HCT116 (cell line): ENCODE measurements at regions not wholly inside any gene's neighbourhood (a gene's known extent, or its start where the extent isn't known, plus 50 kb on each side); places are given as distances from the start of the nearest gene placed in this dataset.

Experiments
- ATAC-seq: fragments of 200-7000 bp; cut with Tn5 transposase; 2 replicates; pipeline ENCODE4 v1.9.1; 2020; ENCODE audit warnings: mild to moderate bottlenecking, moderate library complexity
- BruUV-seq: library from RNA; stranded (reverse); fragments of 400-500 nt; replicated peaks from 2 replicates; lab custom pipeline; 2021; lab: Mats Ljungman, UMichigan
- CTCF ChIA-PET: fragments of 300-600 bp; sonication (Branson Sonifier 250); formaldehyde crosslinking; loops from one replicate; lab custom pipeline; 2021; ENCODE audit warnings: antibody characterized with exemption; lab: Charles Lee
- POLR2A ChIA-PET: fragments of 300-600, 350-600 bp; sonication (Branson Sonifier 250); formaldehyde crosslinking; loops from one replicate; lab custom pipeline; 2021; ENCODE audit warnings: antibody characterized with exemption; lab: Charles Lee
- RAD21 ChIA-PET, 2 experiments: fragments of 300-600 bp; sonication (Branson Sonifier 250); formaldehyde crosslinking; loops; one replicate each; lab custom pipeline; 2023; ENCODE audit warnings: low total read pairs in 2 of 2; ENCODE audit not compliant: uncharacterized antibody in 2 of 2, unreplicated experiment in 2 of 2, low non-redundant PET in 1 of 2; lab: Charles Lee
- DNase-seq: peaks from one replicate; pipeline ENCODE4 v3.0.0-alpha.2; 2010; ENCODE audit warnings: low read depth, low spot score
- H2AFZ ChIP-seq: fragments of 200-600 bp; shearing (Covaris generic), sonication (generic); 2 replicates; pipeline ENCODE4 v1.6.1; 2017; ENCODE audit warnings: low read depth, mixed run types, mixed read lengths, antibody characterized with exemption, low read length; ENCODE audit not compliant: poor library complexity, severe bottlenecking
- H3K27ac ChIP-seq: 2 replicates; pipeline ENCODE4 v1.5.1; 2012; ENCODE audit warnings: low read depth, low read length
- H3K27me3 ChIP-seq: fragments of 200-600 bp; sonication (generic); 2 replicates; pipeline ENCODE4 v1.6.1; 2016; ENCODE audit warnings: mixed run types, low read length, mixed read lengths; ENCODE audit not compliant: insufficient read depth
- H3K36me3 ChIP-seq, 2 experiments: fragments of 200-500 bp in 1 of 2; fragments of 200-600 bp in 1 of 2; sonication (Bioruptor generic) in 1 of 2; sonication (generic) in 1 of 2; 2 replicates each; pipeline versions ENCODE4 v1.5.1 to v1.6.1; 2014 to 2016; ENCODE audit warnings: low read length in 2 of 2, inconsistent platforms in 1 of 2, mixed read lengths in 1 of 2, mixed run types in 1 of 2; ENCODE audit not compliant: insufficient read depth in 2 of 2, control insufficient read depth in 1 of 2
- H3K4me1 ChIP-seq, 2 experiments: fragments of 200-600 bp in 1 of 2; sonication (generic) in 1 of 2; 2 replicates each; pipeline versions ENCODE4 v1.5.1 to v1.6.1; 2012 to 2017; ENCODE audit warnings: low read length in 2 of 2, inconsistent platforms in 1 of 2, mild to moderate bottlenecking in 1 of 2, mixed read lengths in 1 of 2, mixed run types in 1 of 2, moderate library complexity in 1 of 2; ENCODE audit not compliant: insufficient read depth in 2 of 2, control insufficient read depth in 1 of 2
- H3K4me2 ChIP-seq: fragments of 200-600 bp; sonication (generic); 2 replicates; pipeline ENCODE4 v1.6.1; 2017; ENCODE audit warnings: mixed run types, low read length, mixed read lengths
- H3K4me3 ChIP-seq, 2 experiments: fragments of 200-600 bp in 1 of 2; sonication (generic) in 1 of 2; replicated peaks in 1 of 2; 2 replicates each; pipeline ENCODE4 v1.5.1; 2011 to 2016; ENCODE audit warnings: low read length in 2 of 2, control low read depth in 1 of 2, low read depth in 1 of 2, mild to moderate bottlenecking in 1 of 2, mixed read lengths in 1 of 2, mixed run types in 1 of 2
- H3K79me2 ChIP-seq: fragments of 200-600 bp; sonication (generic); 2 replicates; pipeline ENCODE4 v1.6.1; 2017; ENCODE audit warnings: mild to moderate bottlenecking, mixed run types, low read length, moderate library complexity, mixed read lengths; ENCODE audit not compliant: insufficient read depth
- H3K9ac ChIP-seq: fragments of 200-600 bp; sonication (generic); 2 replicates; pipeline ENCODE4 v1.6.1; 2016; ENCODE audit warnings: low read length, mixed read lengths
- H3K9me2 ChIP-seq: fragments of 200-600 bp; sonication (generic), shearing (Covaris generic); 2 replicates; pipeline ENCODE4 v1.6.1; 2017; ENCODE audit warnings: mixed run types, mild to moderate bottlenecking, moderate library complexity; ENCODE audit not compliant: insufficient read depth
- H3K9me3 ChIP-seq, 2 experiments: fragments of 200-500 bp in 1 of 2; fragments of 200-600 bp in 1 of 2; sonication (Bioruptor generic) in 1 of 2; sonication (generic) in 1 of 2; 2 replicates each; pipeline ENCODE4 v1.6.1; 2014 to 2017; ENCODE audit warnings: low read length in 2 of 2, mixed read lengths in 2 of 2, inconsistent platforms in 1 of 2, low read depth in 1 of 2, mild to moderate bottlenecking in 1 of 2, mixed run types in 1 of 2, moderate library complexity in 1 of 2; ENCODE audit not compliant: control insufficient read depth in 1 of 2, insufficient read depth in 1 of 2
- H4K20me1 ChIP-seq: fragments of 200-600 bp; sonication (generic), shearing (Covaris generic); 2 replicates; pipeline ENCODE4 v1.6.1; 2017; ENCODE audit warnings: mixed run types, mild to moderate bottlenecking, moderate library complexity; ENCODE audit not compliant: insufficient read depth
- ATF3 ChIP-seq: IDR thresholded peaks from 2 replicates; pipeline ENCODE4 v1.6.1; 2012
- EGR1 ChIP-seq: IDR thresholded peaks from 2 replicates; pipeline ENCODE4 v1.6.1; 2012; ENCODE audit warnings: low read depth
- ELF1 ChIP-seq: IDR thresholded peaks from 2 replicates; pipeline ENCODE4 v1.6.1; 2012; ENCODE audit warnings: low read depth, borderline replicate concordance
- EZH2 ChIP-seq: fragments of 200-600 bp; sonication (generic); IDR thresholded peaks from 2 replicates; pipeline ENCODE4 v1.6.1; 2017; ENCODE audit warnings: antibody characterized with exemption, mixed run types
- FOSL1 ChIP-seq: IDR thresholded peaks from 2 replicates; pipeline ENCODE4 v1.6.1; 2012; ENCODE audit warnings: low read depth
- JUND ChIP-seq: IDR thresholded peaks from 2 replicates; pipeline ENCODE4 v1.6.1; 2012
- MAX ChIP-seq: IDR thresholded peaks from 2 replicates; pipeline ENCODE4 v1.6.1; 2012
- REST ChIP-seq: IDR thresholded peaks from 2 replicates; pipeline ENCODE4 v1.6.1; 2012; ENCODE audit warnings: low read depth
- SIN3A ChIP-seq: IDR thresholded peaks from 2 replicates; pipeline ENCODE4 v1.6.1; 2012; ENCODE audit warnings: low read depth
- YY1 ChIP-seq: IDR thresholded peaks from 2 replicates; pipeline ENCODE4 v1.6.1; 2011; ENCODE audit warnings: low read length, low read depth, moderate library complexity, mild to moderate bottlenecking; ENCODE audit not compliant: insufficient replicate concordance; ENCODE audit errors: extremely low read depth
- ZNF274 ChIP-seq: fragments of 200-500 bp; sonication (Bioruptor generic); IDR thresholded peaks from 2 replicates; pipeline ENCODE4 v1.6.1; 2014; ENCODE audit warnings: mild to moderate bottlenecking, low read depth, low read length, inconsistent platforms
- intact Hi-C: fragments of 100-400 bp; cut with micrococcal nuclease; formaldehyde crosslinking; loops from 2 replicates; pipeline ENCODE4 v1.10.0; 2022

GRCh38 chr5:173781432-173781815 lies 106.7 kb upstream of the CPEB4 start:
- Histone ChIP-seq H4K20me1 (no peaks in the 10 kb centered on the region), H3K9me2 (no peaks in the 10 kb centered on the region), H3K4me2 (peak overlapping the region; percentile 25), H3K4me3 (no peak overlapping the region), H3K36me3 (no peaks in the 10 kb centered on the region), H3K4me1 (peaks cover 8 to 20% of the 10 kb centered on the region in 2 experiments; a peak in 3 of 4 replicates)
- CTCF ChIA-PET: no interaction called here
- RAD21 ChIA-PET: no interaction called here
- DNase-seq: no peak
- ATAC-seq: no peak
- BruUV-seq: no TSS peak
- intact Hi-C loops: no loop called here
- TF ChIP-seq JUND: no peak
- no peak for TF ChIP-seq MAX
- no peak for TF ChIP-seq EGR1
- TF ChIP-seq YY1: no peak
- TF ChIP-seq, all 23 proteins: peak for 0
- Histone ChIP-seq H3K27me3 (no peaks in the 10 kb centered on the region; the same call in 1 of the 2 replicates), H3K79me2 (no peaks in the 10 kb centered on the region), H2AFZ (peak overlapping the region; percentile 78), H3K9me3 (no peaks in the 10 kb centered on the region), H3K27ac (no peak overlapping the region), H3K9ac (no peak overlapping the region)
- POLR2A ChIA-PET: no interaction called here

- ATAC-seq: peak; percentile 69
These were observed 106.1 kb upstream of the CPEB4 start for GRCh38 chr5:173781816-173782670.

More at GRCh38 chr5:173781816-173782670, 106.1 kb upstream of the CPEB4 start:
- Histone ChIP-seq H3K36me3 (no peaks in the 10 kb centered on the region), H3K9ac (no peak overlapping the region), H3K27ac (no peak overlapping the region), H3K27me3 (peaks cover 2% of the 10 kb centered on the region; the same call in 1 of the 2 replicates), H3K4me2 (peak overlapping the region; percentile 25), H4K20me1 (no peaks in the 10 kb centered on the region), H3K9me2 (no peaks in the 10 kb centered on the region), H3K9me3 (no peaks in the 10 kb centered on the region), H3K79me2 (no peaks in the 10 kb centered on the region), H3K4me3 (no peak overlapping the region), H2AFZ (peak overlapping the region; percentile 78), H3K4me1 (peaks cover 8 to 20% of the 10 kb centered on the region in 2 experiments; a peak in 3 of 4 replicates)
- intact Hi-C loops: no loop called here
- TF ChIP-seq JUND: 0 out of 2 replicates have a peak, but pooled peaks have one; percentile 9
- no peak for TF ChIP-seq EZH2
- TF ChIP-seq MAX: peak; percentile 71
- TF ChIP-seq REST: no peak
- no peak for TF ChIP-seq ZNF274
- no peak for TF ChIP-seq SIN3A
- no peak for TF ChIP-seq YY1
- TF ChIP-seq FOSL1: no peak
- no peak for TF ChIP-seq ELF1
- TF ChIP-seq EGR1: no peak
- TF ChIP-seq ATF3: no peak
- ChIA-PET POLR2A (no interaction called here), RAD21 (no interaction called here), CTCF (no interaction called here)
- BruUV-seq: no TSS peak
- no peak for DNase-seq
